Activated CD4-positive, CD25-positive, alpha-beta regulatory T cell (primary cell): ENCODE measurements at regions not wholly inside any gene's neighbourhood (a gene's known extent, or its start where the extent isn't known, plus 50 kb on each side); places are given as distances from the start of the nearest gene placed in this dataset.
"Not testable (repeated sequence)": the region's sequence is repeated elsewhere in the genome, so short reads cannot be mapped to it uniquely, and the experiment has no call there.

ENCODE experiments used
- DNase-seq, 4 experiments: peaks; one replicate each; lab custom pipeline; 2025; lab: John Stamatoyannopoulos, UW

DNA sequence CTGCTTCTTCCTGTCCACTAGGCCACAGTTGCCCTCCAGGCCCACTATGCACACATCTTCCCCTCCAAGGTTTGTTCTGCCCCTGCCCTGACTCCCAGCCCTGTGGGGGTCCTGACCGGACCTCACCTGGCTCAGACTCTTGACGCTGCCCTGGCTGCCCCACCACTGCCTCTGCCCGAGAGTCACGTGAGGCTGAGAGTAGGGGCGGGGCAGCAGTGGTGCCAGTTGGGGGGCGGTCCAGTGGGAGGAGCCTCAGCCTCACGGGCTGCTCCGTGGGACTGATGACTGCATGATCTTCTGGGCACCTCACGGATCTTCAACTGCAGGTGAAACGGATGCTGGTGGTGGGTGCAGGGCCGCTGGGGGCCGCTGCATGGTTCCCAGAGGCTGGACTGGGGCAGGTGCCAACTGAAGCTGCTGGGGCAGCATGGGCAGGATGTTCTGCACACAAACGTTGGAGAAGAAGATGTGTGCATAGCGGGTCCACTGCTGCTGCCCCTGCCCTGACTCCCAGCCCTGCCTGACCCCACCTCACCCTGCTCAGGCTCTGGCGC, 77.6 kb downstream of the HHIPL2 start:
- not testable (repeated sequence) for DNase-seq

DNA sequence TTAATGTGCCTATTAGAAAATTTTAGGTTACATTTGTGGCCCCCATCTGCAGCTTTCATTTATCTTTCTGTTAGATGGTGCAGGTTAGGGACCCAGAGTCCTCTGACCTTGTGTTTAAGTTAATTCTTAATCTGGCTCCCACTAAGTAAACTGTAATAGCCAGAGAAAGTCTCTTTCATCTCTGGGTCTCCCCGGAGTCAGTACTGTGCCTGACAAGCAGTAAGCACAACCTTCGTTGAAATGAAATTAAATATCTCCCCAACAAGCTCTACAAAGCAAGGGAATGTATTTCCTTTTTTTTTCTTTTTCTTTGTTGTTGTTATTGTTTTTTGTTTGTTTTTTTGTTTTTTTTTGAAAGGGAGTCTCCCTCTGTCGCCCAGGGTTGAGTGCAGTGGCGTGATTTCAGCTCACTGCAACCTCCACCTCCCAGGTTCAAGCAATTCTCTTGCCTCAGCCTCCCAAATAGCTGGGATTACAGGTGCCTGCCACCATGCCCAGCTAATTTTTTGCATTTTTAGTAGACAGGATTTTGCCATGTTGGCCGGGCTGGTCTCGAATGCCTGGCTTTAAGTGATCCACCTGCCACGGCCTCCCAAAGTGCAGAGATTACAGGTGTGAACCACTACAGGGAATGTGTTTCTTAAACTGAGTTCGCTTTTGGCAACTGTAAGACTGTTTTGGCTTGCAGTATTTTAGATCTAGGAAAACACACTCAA, 81.6 kb downstream of the HHIPL2 start:
- no peak for DNase-seq

DNA sequence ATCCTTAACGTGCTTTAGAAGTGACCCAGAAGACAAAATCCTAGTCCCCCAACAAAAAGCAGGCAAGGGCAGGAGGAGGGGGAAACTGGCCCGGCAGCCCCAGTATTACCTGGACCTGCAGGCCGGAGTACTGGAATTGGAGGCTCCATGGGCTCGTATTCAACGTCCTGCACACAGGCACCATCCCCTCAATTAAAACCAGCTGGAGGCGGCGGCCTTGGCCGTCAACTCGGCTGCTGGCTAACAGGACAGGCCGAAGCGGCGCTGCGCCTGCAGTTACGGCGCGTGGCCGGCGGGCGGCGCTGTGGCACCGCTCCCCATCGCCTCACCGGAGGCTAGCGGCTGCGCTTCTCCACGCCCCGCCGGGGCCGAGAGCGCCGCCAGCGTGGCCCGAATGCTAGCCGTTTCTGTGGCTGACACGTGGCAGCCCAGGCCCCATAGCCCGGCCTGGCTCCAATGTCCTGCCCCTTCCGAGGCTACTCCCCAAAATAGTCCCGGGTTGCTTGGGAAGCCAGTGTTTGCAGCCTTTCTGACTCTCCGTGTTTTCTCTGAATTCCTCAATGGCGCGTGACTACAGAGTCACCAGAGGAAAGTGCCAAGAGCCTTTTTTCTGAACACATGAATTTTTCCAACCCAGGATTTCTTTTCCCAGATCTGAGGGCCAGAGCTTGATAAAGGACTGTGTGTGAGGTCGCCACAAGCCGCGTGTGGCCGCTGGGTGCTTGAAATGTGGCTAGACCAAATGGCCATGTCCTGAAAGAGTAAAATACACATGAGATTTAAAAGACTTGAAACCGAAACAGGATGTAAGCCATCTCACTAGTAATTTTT, 82.5 kb downstream of the HHIPL2 start:
- DNase-seq, result peak; percentile 53 to 66 (median 54)

- peak; percentile 6 to 43 (median 17) for DNase-seq
Measured at GRCh38 chr1:222464841-222465210, 83.1 kb downstream of the HHIPL2 start.

DNA sequence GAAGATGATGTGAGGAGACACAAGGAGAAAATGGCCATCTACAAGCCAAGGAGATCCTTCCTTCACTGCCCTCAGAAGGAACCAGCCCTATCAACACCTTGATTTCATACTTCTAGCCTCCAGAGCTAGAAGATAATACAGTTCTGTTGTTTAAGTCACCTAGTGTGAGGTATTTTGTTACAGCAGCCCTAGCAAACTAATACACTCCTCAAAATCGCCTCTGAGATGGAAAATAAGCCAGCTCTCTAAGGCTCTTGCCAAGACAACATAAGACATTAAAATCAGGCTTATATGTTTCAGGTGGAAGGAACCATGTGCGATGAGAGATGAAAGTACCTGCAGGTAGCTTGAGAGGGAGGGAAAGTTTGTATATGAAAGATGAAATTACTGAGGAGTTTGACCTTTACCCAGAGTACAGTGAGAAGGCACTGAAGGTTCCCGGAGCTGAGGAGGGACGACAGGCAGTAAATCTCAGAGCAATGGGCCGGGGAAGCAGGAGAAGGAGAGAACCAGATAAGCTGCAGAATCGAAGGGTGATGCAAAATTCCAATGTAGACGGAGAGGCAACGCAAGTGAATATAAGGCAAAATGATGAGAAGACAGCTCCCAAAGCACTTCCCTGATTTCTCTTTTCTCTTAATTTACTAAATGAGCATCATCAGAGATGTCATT, 84.7 kb downstream of the HHIPL2 start:
- DNase-seq, result no peak

- no peak for DNase-seq
Measured at GRCh38 chr1:222462601-222463000, 85.3 kb downstream of the HHIPL2 start.

GRCh38 chr1:222461941-222462340, 86.0 kb downstream of the HHIPL2 start:
- DNase-seq, result no peak

- DNase-seq, result no peak
Measured at GRCh38 chr1:222459652-222460051, 88.3 kb downstream of the HHIPL2 start.

GRCh38 chr1:222457513-222457912, 90.4 kb downstream of the HHIPL2 start:
- DNase-seq, result no peak

DNA sequence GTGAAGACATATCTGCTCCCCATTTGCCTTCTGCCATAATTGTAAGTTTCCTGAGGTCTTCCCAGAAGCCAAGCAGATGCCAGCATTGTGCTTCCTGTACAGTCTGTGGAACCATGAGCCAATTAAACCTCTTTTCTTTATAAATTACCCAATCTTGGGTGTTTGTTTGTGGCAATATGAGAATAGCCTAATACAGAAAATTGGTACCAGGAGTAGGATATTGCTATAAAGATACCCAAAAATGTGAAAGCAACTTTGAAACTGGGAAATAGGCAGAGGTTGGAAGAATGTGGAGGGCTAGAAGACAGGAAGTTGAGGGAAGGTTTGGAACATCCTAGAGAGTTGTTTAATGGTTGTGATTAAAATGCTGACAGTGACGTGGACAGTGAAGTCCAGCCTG, 90.8 kb downstream of the HHIPL2 start:
- DNase-seq, result no peak

- peak; percentile 50 to 70 (median 62) for DNase-seq
Measured at GRCh38 chr1:222455188-222455879, 92.6 kb downstream of the HHIPL2 start.

GRCh38 chr1:222454782-222455181, 93.1 kb downstream of the HHIPL2 start:
- no peak for DNase-seq

DNA sequence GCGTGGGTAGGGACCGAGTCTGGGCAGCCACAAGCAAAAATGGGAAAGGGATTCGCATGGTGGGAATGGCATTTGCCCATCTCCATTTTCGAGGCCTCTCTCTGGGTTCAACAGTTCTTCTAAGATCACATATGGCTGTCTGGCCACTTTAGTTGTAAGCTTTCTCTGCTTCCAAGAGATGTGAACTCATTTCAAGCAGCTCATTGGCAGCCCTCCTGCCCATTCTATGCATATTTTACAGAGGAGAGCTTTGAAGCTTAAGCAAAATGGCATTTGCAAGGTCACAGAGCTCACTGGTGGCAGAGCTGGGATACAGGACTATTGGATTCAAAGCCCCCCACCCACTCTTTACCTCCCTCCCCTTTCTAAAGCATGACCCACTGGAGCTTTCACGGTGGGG, 93.7 kb downstream of the HHIPL2 start:
- DNase-seq, result no peak

GRCh38 chr1:222452031-222452430, 95.9 kb downstream of the HHIPL2 start:
- DNase-seq, result no peak

DNA sequence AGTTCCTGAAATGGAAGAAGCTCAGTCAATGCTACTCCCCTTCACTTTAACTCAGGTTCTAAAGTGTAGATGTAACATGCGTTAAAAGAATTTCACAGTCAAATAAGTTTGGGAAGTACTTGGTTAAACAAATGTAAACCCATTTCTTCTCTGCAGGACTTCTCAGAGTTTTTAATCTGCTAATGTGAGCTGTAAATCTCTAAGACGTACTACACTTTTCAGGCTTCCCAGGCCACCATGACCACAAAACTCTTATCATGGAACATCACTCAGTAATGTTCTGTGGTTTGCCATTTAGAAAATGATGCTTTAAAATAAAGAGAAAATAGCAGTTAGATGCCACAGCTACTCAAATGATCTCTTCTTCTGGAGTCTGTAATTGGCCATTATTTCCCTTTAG, 104.3 kb downstream of the HHIPL2 start:
- DNase-seq, result no peak

GRCh38 chr1:222441066-222441465, 106.8 kb downstream of the HHIPL2 start:
- no peak for DNase-seq

GRCh38 chr1:222424826-222425225, 123.1 kb downstream of the HHIPL2 start:
- no peak for DNase-seq

GRCh38 chr1:222421380-222421779, 126.5 kb downstream of the HHIPL2 start:
- DNase-seq, result no peak

DNA sequence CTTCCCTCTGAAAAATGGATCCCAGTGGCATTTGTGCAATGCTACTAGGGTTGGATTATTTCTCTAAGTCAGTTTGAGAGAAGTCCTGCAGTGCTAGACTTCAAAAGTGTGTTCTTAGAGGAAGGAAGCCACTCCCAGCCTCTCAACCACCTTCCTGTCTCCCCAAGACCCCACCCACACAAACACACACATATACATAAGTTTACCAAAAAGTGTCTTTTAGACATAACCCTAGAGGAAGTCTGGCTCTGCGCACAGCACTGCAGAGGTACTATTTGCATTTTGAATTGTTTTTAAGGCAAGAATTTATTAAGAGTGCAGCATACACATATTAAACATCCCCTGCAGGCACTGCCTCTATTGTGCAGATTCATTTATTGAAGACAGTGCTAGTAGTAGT, 127.3 kb downstream of the HHIPL2 start:
- peak in 1 of 4 experiments; percentile 12 for DNase-seq

DNA sequence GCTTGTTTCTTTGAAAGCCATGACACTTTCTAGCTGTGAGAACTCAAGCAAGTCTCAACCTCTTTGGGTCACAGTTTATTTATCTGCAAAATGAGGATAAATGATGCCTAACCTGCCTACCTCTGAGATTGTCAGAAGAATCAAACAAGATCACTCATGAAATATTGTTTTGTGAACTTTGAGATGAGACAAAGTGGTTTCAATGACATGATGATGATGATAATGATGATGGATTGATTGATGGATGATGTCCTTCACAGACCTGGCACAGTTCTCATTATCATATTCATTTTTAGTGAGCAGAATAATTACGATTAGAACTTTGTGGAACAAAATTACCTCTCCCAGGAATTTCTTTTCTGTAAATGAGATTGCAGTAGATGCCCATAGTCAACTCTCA, 129.2 kb downstream of the HHIPL2 start:
- DNase-seq, result no peak

- no peak for DNase-seq
Measured at GRCh38 chr1:222417264-222417663, 130.6 kb downstream of the HHIPL2 start.
